22Rv1 (cell line): ENCODE measurements at regions not wholly inside any gene's neighbourhood (a gene's known extent, or its start where the extent isn't known, plus 50 kb on each side); places are given as distances from the start of the nearest gene placed in this dataset.

Source experiments
- H3K27ac ChIP-seq: fragments of 450-650 bp; 2 replicates; pipeline ENCODE4 v1.5.1; 2017
- CTCF ChIP-seq: fragments of 450-650 bp; IDR thresholded peaks from 2 replicates; pipeline ENCODE4 v1.5.1; 2017; ENCODE audit warnings: mild to moderate bottlenecking
- ZFX ChIP-seq: fragments of 450-650 bp; IDR thresholded peaks from 2 replicates; pipeline ENCODE4 v1.6.1; 2017; ENCODE audit warnings: antibody characterized with exemption, borderline replicate concordance

GRCh38 chr3:74023395-74023794 is 398.7 kb upstream of the PDZRN3 start:
- no peak overlapping the region for H3K27ac ChIP-seq

GRCh38 chr3:74021449-74021848 is 396.7 kb upstream of the PDZRN3 start:
- no peak for TF ChIP-seq CTCF
- TF ChIP-seq ZFX, result no peak
- H3K27ac ChIP-seq, result no peak overlapping the region

More at GRCh38 chr3:74023395-74023794, 398.7 kb upstream of the PDZRN3 start:
- TF ChIP-seq CTCF, result no peak
- TF ChIP-seq ZFX, result no peak

GRCh38 chr3:74009961-74010844 is 385.5 kb upstream of the PDZRN3 start:
- TF ChIP-seq ZFX (no peak), CTCF (no peak)
- H3K27ac ChIP-seq, result no peak overlapping the region

- TF ChIP-seq CTCF (no peak), ZFX (no peak)
- no peak overlapping the region for H3K27ac ChIP-seq
Observed at GRCh38 chr3:74004386-74004785, 379.6 kb upstream of the PDZRN3 start.

- TF ChIP-seq ZFX, result no peak
- no peak for TF ChIP-seq CTCF
- H3K27ac ChIP-seq, result no peak overlapping the region
Observed at GRCh38 chr3:74003734-74004133, 379.0 kb upstream of the PDZRN3 start.

GRCh38 chr3:74001436-74001835 is 376.7 kb upstream of the PDZRN3 start:
- H3K27ac ChIP-seq, result no peak overlapping the region
- no peak for TF ChIP-seq CTCF
- no peak for TF ChIP-seq ZFX

- TF ChIP-seq ZFX, result no peak
- TF ChIP-seq CTCF, result no peak
- H3K27ac ChIP-seq, result no peak overlapping the region
Observed at GRCh38 chr3:74000725-74001124, 376.0 kb upstream of the PDZRN3 start.
